K562 (cell line): ENCODE measurements at regions not wholly inside any gene's neighbourhood (a gene's known extent, or its start where the extent isn't known, plus 50 kb on each side); places are given as distances from the start of the nearest gene placed in this dataset.
"Not testable (repeated sequence)": the region's sequence is repeated elsewhere in the genome, so short reads cannot be mapped to it uniquely, and the experiment has no call there.

Experiments
- ATAC-seq: fragments of 200-7000 bp; cut with Tn5 transposase; 3 replicates; pipeline ENCODE4 v1.9.1; 2020; ENCODE audit warnings: moderate library complexity
- BruUV-seq: library from RNA; stranded (reverse); fragments of 400-500 nt; replicated peaks from 2 replicates; lab custom pipeline; 2021; lab: Mats Ljungman, UMichigan
- CTCF ChIA-PET: fragments of 300-600 bp; formaldehyde crosslinking; extraction: SDS; loops from one replicate; lab custom pipeline; 2021; ENCODE audit warnings: low intra/inter-chr PET ratio; lab: Yijun Ruan, JAX
- POLR2A ChIA-PET: fragments of 300-600, 350-650 bp; sonication (Branson Sonifier 250); formaldehyde crosslinking; extraction: SDS; loops from one replicate; lab custom pipeline; 2021; ENCODE audit warnings: antibody characterized with exemption, inconsistent platforms; lab: Yijun Ruan, JAX
- DNase-seq, 4 experiments: peaks; one replicate each; pipeline versions ENCODE4 v3.0.0 to v3.0.0-alpha.2; 2011 to 2018; ENCODE audit warnings: low spot score in 3 of 4, mixed read lengths in 3 of 4; ENCODE audit errors: extremely low read depth in 1 of 4
- FAIRE-seq: peaks from 2 replicates; lab custom pipeline; 2011; peaks lifted over from hg19 to GRCh38; lab: Jason Lieb, UNC
- H2AFZ ChIP-seq: 2 replicates; pipeline ENCODE4 v1.6.0; 2011; ENCODE audit warnings: low read depth, low read length, control low read depth, inconsistent platforms
- H3K27ac ChIP-seq: fragments of 200-600 bp; 3 replicates; pipeline ENCODE4 v1.8.0; 2011; ENCODE audit warnings: low read depth, mild to moderate bottlenecking, control low read depth, inconsistent platforms, low read length, moderate library complexity, mixed read lengths; ENCODE audit errors: extremely low read depth
- H3K27me3 ChIP-seq, 2 experiments: fragments of 300-600 bp in 1 of 2; 2 replicates in 1 of 2; 3 replicates in 1 of 2; pipeline versions ENCODE4 v1.6.0 to v1.8.0; 2011; ENCODE audit warnings: inconsistent platforms in 2 of 2, low read length in 2 of 2, mild to moderate bottlenecking in 1 of 2, mixed read lengths in 1 of 2, moderate library complexity in 1 of 2; ENCODE audit not compliant: control insufficient read depth in 2 of 2, insufficient read depth in 2 of 2
- H3K36me3 ChIP-seq: fragments of 300-600 bp; 3 replicates; pipeline ENCODE4 v1.8.0; 2011; ENCODE audit warnings: mild to moderate bottlenecking, low read length, inconsistent platforms; ENCODE audit not compliant: control insufficient read depth, insufficient read depth
- H3K4me1 ChIP-seq, 2 experiments: fragments of 200-600 bp in 1 of 2; replicated peaks in 1 of 2; 2 replicates in 1 of 2; 3 replicates in 1 of 2; pipeline versions ENCODE4 v1.5.1 to v1.8.0; 2011; ENCODE audit warnings: inconsistent platforms in 2 of 2, low read length in 2 of 2, mild to moderate bottlenecking in 1 of 2, mixed read lengths in 1 of 2, moderate library complexity in 1 of 2; ENCODE audit not compliant: control insufficient read depth in 2 of 2, insufficient read depth in 2 of 2
- H3K4me2 ChIP-seq: 2 replicates; pipeline ENCODE4 v1.6.1; 2011; ENCODE audit warnings: low read length, control low read depth, inconsistent platforms, mixed read lengths; ENCODE audit not compliant: insufficient read depth
- H3K4me3 ChIP-seq: fragments of 200-600 bp; sonication (generic), shearing (Covaris generic); 2 replicates; pipeline ENCODE4 v1.5.1; 2016; ENCODE audit warnings: control low read depth, inconsistent platforms
- H3K79me2 ChIP-seq: fragments of 200-600 bp; 3 replicates; pipeline ENCODE4 v1.8.0; 2011; ENCODE audit warnings: low read length, inconsistent platforms; ENCODE audit not compliant: control insufficient read depth, insufficient read depth
- H3K9ac ChIP-seq, 2 experiments: 2 replicates each; pipeline versions ENCODE4 v1.6.0 to v1.6.1; 2011; ENCODE audit warnings: low read depth in 2 of 2, low read length in 2 of 2, control low read depth in 1 of 2, inconsistent platforms in 1 of 2, mild to moderate bottlenecking in 1 of 2, mixed read lengths in 1 of 2; ENCODE audit not compliant: insufficient read depth in 1 of 2
- H3K9me1 ChIP-seq: one replicate; pipeline ENCODE4 v1.6.0; 2011; ENCODE audit warnings: inconsistent platforms, mild to moderate bottlenecking, low read length, moderate library complexity; ENCODE audit not compliant: control insufficient read depth, insufficient read depth
- H3K9me3 ChIP-seq: replicated peaks from 2 replicates; pipeline ENCODE4 v1.5.1; 2011; ENCODE audit warnings: low read depth, low read length, inconsistent platforms; ENCODE audit not compliant: control insufficient read depth, insufficient read depth
- H4K20me1 ChIP-seq: replicated peaks from 2 replicates; pipeline ENCODE4 v1.6.1; 2011; ENCODE audit warnings: low read length, inconsistent platforms, mixed read lengths; ENCODE audit not compliant: control insufficient read depth, insufficient read depth
- FOXA3 ChIP-seq, 2 experiments: fragments of 450-650 bp in 1 of 2; sonication (generic) in 1 of 2; formaldehyde crosslinking; IDR thresholded peaks in 1 of 2; conservative IDR thresholded peaks in 1 of 2; 2 replicates each; pipeline versions ENCODE4 v1.4.0 to v1.8.0; 2020 to 2022; ENCODE audit warnings: mild to moderate bottlenecking in 2 of 2, missing genetic modification reagents in 1 of 2
- HDGF ChIP-seq: fragments of 450-650 bp; IDR thresholded peaks from 2 replicates; pipeline ENCODE4 v1.6.1; 2016
- HNRNPUL1 ChIP-seq: fragments of 200-400 bp; formaldehyde crosslinking; IDR thresholded peaks from 2 replicates; pipeline ENCODE4 v1.6.1; 2017; ENCODE audit warnings: low read length
- IFI16 ChIP-seq: fragments of 250-450 bp; sonication (Bioruptor Pico); IDR thresholded peaks from 2 replicates; pipeline ENCODE4 v2.1.2; 2022; ENCODE audit warnings: mild to moderate bottlenecking, inconsistent platforms
- MAFG ChIP-seq: fragments of 450-650 bp; conservative IDR thresholded peaks from 2 replicates; pipeline ENCODE4 v1.6.1; 2016; ENCODE audit warnings: missing genetic modification characterization, missing compliant biosample characterization
- MCM5 ChIP-seq: fragments of 450-650 bp; IDR thresholded peaks from 2 replicates; pipeline ENCODE4 v1.6.1; 2016; ENCODE audit warnings: low read depth
- MYBL2 ChIP-seq, 2 experiments: fragments of 450-650 bp in 1 of 2; sonication (generic) in 1 of 2; formaldehyde crosslinking in 1 of 2; IDR thresholded peaks; 2 replicates each; pipeline versions ENCODE4 v1.6.1 to v1.8.1; 2017 to 2022; ENCODE audit warnings: borderline replicate concordance in 1 of 2, inconsistent platforms in 1 of 2, low read depth in 1 of 2, mild to moderate bottlenecking in 1 of 2, missing genetic modification reagents in 1 of 2, moderate library complexity in 1 of 2
- TSC22D4 ChIP-seq: fragments of 450-650 bp; IDR thresholded peaks from 2 replicates; pipeline ENCODE4 v1.6.1; 2016; ENCODE audit warnings: missing genetic modification characterization, missing biosample characterization, control low read depth
- ZBED1 ChIP-seq: IDR thresholded peaks from 2 replicates; pipeline ENCODE4 v1.6.1; 2014
- ZC3H11A ChIP-seq: IDR thresholded peaks from 2 replicates; pipeline ENCODE4 v1.6.1; 2012; ENCODE audit warnings: low read depth, low read length, improper control_type of control experiment
- ZFX ChIP-seq: sonication (generic); formaldehyde crosslinking; IDR thresholded peaks from 2 replicates; pipeline ENCODE4 v1.8.0; 2022; ENCODE audit warnings: mild to moderate bottlenecking, missing genetic modification reagents, moderate library complexity
- ZNF436 ChIP-seq: fragments of 250-450, 450-650 bp; sonication (Bioruptor Pico); formaldehyde crosslinking; IDR thresholded peaks from 2 replicates; pipeline ENCODE4 v1.7.0; 2020; ENCODE audit warnings: mild to moderate bottlenecking
- ZNF561 ChIP-seq: fragments of 450-650 bp; formaldehyde crosslinking; conservative IDR thresholded peaks from 2 replicates; pipeline ENCODE4 v1.4.0; 2020; ENCODE audit warnings: mild to moderate bottlenecking, moderate library complexity
- WGBS: fragments of 100-300 bp; shearing (Covaris generic); methylation state at CpG from one replicate; pipeline ENCODE4 v1.1.6; 2016; ENCODE audit warnings: low coverage, mixed read lengths; ENCODE audit not compliant: insufficient coverage; ENCODE audit errors: missing lambda C conversion rate; 5-methylcytosine and 5-hydroxymethylcytosine counted together
- in situ Hi-C: fragments of 300-500 bp; cut with MboI; formaldehyde crosslinking; loops from 4 replicates; pipeline ENCODE4 v1.15.0; 2018; ENCODE audit warnings: inconsistent platforms, mixed read lengths
- intact Hi-C: fragments of 100-400 bp; cut with micrococcal nuclease; formaldehyde crosslinking; loops from 2 replicates; pipeline ENCODE4 v1.14.2; 2022

DNA sequence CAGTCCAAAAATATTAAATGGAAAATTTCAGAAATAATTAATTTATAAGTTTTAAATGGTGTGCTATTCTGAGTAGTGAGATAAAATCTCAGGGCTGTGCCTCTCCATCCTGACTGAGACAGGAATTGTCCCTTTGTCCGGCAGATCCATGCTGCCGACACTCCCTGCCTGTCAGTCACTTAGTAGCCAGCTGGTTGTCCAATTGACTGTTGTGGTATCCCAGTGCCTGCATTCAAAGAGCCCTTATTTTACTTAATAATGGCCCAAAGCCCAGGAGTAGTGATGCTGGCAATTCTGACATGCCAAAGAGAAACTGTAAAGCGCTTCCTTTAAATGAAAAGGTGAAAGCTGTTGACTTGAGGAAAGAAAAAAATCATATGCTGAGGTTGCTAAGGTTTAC, 157.5 kb downstream of the ENC1 start (continued):
- TF ChIP-seq ZBED1, result no peak
- TF ChIP-seq MCM5, result no peak
- no peak for TF ChIP-seq ZNF561 (CRISPR knock-in tag)
- TF ChIP-seq ZFX, result no peak
- TF ChIP-seq MAFG (tag), result no peak
- TF ChIP-seq MYBL2 (IDR thresholded peaks at IDR 0.05; ENCODE audit: low read depth), result no peak
- no peak for TF ChIP-seq MYBL2 (CRISPR knock-in tag; IDR thresholded peaks at IDR 0.05; ENCODE audit: borderline replicate concordance)
- no peak for TF ChIP-seq ZNF436 (CRISPR knock-in tag)
- TF ChIP-seq IFI16 (CRISPR knock-in tag), result no peak
- no peak for TF ChIP-seq ZC3H11A
- TF ChIP-seq HDGF, result no peak
- TF ChIP-seq FOXA3 (CRISPR knock-in tag; conservative IDR thresholded peaks at IDR 0.05 in 1 of 2, IDR thresholded peaks at IDR 0.05 in 1 of 2), result no peak

DNA sequence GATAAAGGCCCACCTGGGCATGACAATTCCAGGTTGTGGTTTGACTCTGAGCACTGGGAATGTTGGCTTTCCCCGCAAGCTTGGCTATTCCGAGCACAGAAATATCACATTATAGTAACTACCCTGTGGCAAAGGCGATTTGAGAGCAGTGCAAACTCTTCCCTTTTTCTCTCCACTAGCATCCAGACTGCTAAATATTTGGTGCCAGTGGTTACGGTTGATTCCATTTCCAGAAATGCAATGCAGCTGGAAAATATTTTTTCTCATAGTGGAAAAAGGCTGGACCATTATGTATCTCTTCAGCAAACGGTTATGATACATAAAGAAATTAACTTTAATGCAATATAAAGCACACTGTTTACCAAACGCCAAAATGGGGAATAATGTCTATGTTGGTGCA, 158.0 kb downstream of the ENC1 start:
- ChIA-PET POLR2A (interaction anchor here (1.1 to 1.2 kb wide), 2 partner anchors 18 to 29 kb away, joined by 3 read pairs; no protein-coding TSS in a partner anchor), CTCF (interaction anchor here (0.6 kb wide), 1 partner anchor 124 kb away, joined by 5 read pairs; no protein-coding TSS in a partner anchor)
- H3K9me1 ChIP-seq, result no peaks in the 10 kb centered on the region
- 2% methylated on average over 6 of the region's 6 CpGs for WGBS
- H3K36me3 ChIP-seq, result no peaks in the 10 kb centered on the region
- peaks cover 5 to 10% of the 10 kb centered on the region in 2 experiments; a peak in 4 of 5 replicates for H3K27me3 ChIP-seq
- H2AFZ ChIP-seq, result no peak overlapping the region
- H3K9ac ChIP-seq, result no peak overlapping the region
- TF ChIP-seq TSC22D4 (tag) (no peak), HNRNPUL1 (no peak)
- FAIRE-seq (no peak), DNase-seq (no peak), ATAC-seq (no peak)
- H3K4me3 ChIP-seq, result no peak overlapping the region
- intact Hi-C loops (no loop called here), in situ Hi-C loops (no loop called here)
- H3K4me2 ChIP-seq, result no peak overlapping the region
- no peaks in the 10 kb centered on the region for H3K4me1 ChIP-seq
- no TSS peak for BruUV-seq
- no peaks in the 10 kb centered on the region for H3K9me3 ChIP-seq
- no peak overlapping the region for H3K27ac ChIP-seq
- no peaks in the 10 kb centered on the region for H4K20me1 ChIP-seq
- no peaks in the 10 kb centered on the region for H3K79me2 ChIP-seq

DNA sequence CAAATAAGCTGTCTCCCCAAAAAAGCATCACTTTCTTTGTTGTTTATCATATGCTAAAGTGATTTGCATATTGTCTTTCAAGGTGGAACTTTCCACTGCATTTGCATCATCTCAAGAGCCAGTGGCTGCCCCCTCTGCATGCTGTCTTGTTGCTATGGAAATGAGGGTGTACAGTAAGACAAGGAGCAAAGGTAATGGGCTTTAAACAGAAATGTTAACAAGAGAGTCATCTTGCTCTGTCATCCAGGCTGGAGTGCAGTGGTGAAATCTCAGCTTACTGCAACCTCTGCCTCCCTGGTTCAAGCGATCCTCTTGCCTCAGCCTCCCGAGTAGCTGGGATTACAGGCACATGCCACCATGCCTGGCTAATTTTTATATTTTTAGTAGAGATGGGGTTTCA, 159.2 kb downstream of the ENC1 start:
- H3K36me3 ChIP-seq, DNase-seq, BruUV-seq, ATAC-seq, H2AFZ ChIP-seq, H3K79me2 ChIP-seq, H3K4me1 ChIP-seq, H3K4me3 ChIP-seq, H3K27ac ChIP-seq, in situ Hi-C loops, H3K4me2 ChIP-seq, H3K9me3 ChIP-seq, H3K9me1 ChIP-seq, CTCF ChIA-PET, H4K20me1 ChIP-seq, intact Hi-C loops, FAIRE-seq, H3K9ac ChIP-seq: not testable (repeated sequence)
- H3K27me3 ChIP-seq, result peaks cover 8 to 17% of the 10 kb centered on the region in 2 experiments; a peak in 4 of 5 replicates
- POLR2A ChIA-PET, result interaction anchor here (1.1 kb wide), 1 partner anchor 17 kb away, joined by 3 read pairs; no protein-coding TSS in a partner anchor
- 0% methylated on average over 2 of the region's 2 CpGs for WGBS
